Small intestine (tissue), 7 donors: ENCODE measurements at regions not wholly inside any gene's neighbourhood (a gene's known extent, or its start where the extent isn't known, plus 50 kb on each side); places are given as distances from the start of the nearest gene placed in this dataset.
"Not testable (repeated sequence)": the region's sequence is repeated elsewhere in the genome, so short reads cannot be mapped to it uniquely, and the experiment has no call there.

Experiments used
- DNase-seq, 2 donors: peaks; one replicate each; pipeline versions ENCODE4 v3.0.0 to v3.0.0-alpha.2; 2013
- FAIRE-seq: peaks from 2 replicates; lab custom pipeline; 2012; peaks lifted over from hg19 to GRCh38; lab: Jason Lieb, UNC
- H3K27ac ChIP-seq, 3 donors: one replicate each; pipeline ENCODE4 v1.5.1; 2013; ENCODE audit warnings: low read length in 2 of 3, mild to moderate bottlenecking in 2 of 3, control low read depth in 1 of 3, inconsistent platforms in 1 of 3, low read depth in 1 of 3, moderate library complexity in 1 of 3
- H3K27me3 ChIP-seq, 3 donors: one replicate each; pipeline ENCODE4 v1.6.1; 2013; ENCODE audit warnings: low read length in 3 of 3, inconsistent platforms in 1 of 3; ENCODE audit not compliant: control insufficient read depth in 3 of 3, insufficient read depth in 3 of 3
- H3K36me3 ChIP-seq, 3 donors: one replicate each; pipeline ENCODE4 v1.6.1; 2013; ENCODE audit warnings: low read length in 3 of 3, inconsistent platforms in 1 of 3, low read depth in 1 of 3, mild to moderate bottlenecking in 1 of 3, moderate library complexity in 1 of 3; ENCODE audit not compliant: control insufficient read depth in 3 of 3, insufficient read depth in 2 of 3
- H3K4me1 ChIP-seq, 3 donors: one replicate each; pipeline ENCODE4 v1.6.1; 2013; ENCODE audit warnings: low read length in 2 of 3, inconsistent platforms in 1 of 3, low read depth in 1 of 3, mild to moderate bottlenecking in 1 of 3, moderate library complexity in 1 of 3; ENCODE audit not compliant: control insufficient read depth in 3 of 3, insufficient read depth in 2 of 3
- H3K4me3 ChIP-seq, 3 donors: one replicate each; pipeline ENCODE4 v1.5.1; 2013; ENCODE audit warnings: low read length in 3 of 3, control low read depth in 1 of 3, inconsistent platforms in 1 of 3, low read depth in 1 of 3, mild to moderate bottlenecking in 1 of 3, moderate library complexity in 1 of 3
- H3K9me3 ChIP-seq, 2 donors: one replicate each; pipeline ENCODE4 v1.6.1; 2013; ENCODE audit warnings: low read depth in 1 of 2, low read length in 1 of 2; ENCODE audit not compliant: control insufficient read depth in 2 of 2, insufficient read depth in 1 of 2
- WGBS, 3 donors: extraction: QIAGEN DNeasy Blood & Tissue Kit; methylation state at CpG; one replicate each; pipeline ENCODE4 v1.1.7; 2013; 5-methylcytosine and 5-hydroxymethylcytosine counted together
- donor health status: healthy with polysubstance abuse.
- donor health status: control.
- donor health status: control.
- donor health status: Bipolar disorder and iron deficiency.
- donor health status: healthy.

- WGBS, 3 donors, result 85 to 94% (median 89%) methylated on average over 4 of the region's 4 CpGs
- no peaks in the 10 kb centered on the region for H3K4me1 ChIP-seq
- H3K27ac ChIP-seq, result no peak overlapping the region
- H3K27me3 ChIP-seq, result peaks cover 0 to 4% (median 0%) of the 10 kb centered on the region in 3 donors
- no peak overlapping the region for H3K4me3 ChIP-seq
- FAIRE-seq (no peak), DNase-seq (no peak)
- no peaks in the 10 kb centered on the region for H3K9me3 ChIP-seq
- no peaks in the 10 kb centered on the region for H3K36me3 ChIP-seq
Measured at GRCh38 chr5:169531631-169532030, 51.9 kb upstream of the SPDL1 start.

GRCh38 chr5:169527863-169528262 is 55.7 kb upstream of the SPDL1 start:
- H3K27me3 ChIP-seq, result peaks cover 0 to 4% (median 0%) of the 10 kb centered on the region in 3 donors
- FAIRE-seq, result no peak

GRCh38 chr5:169527066-169527465 is 56.5 kb upstream of the SPDL1 start:
- no peaks in the 10 kb centered on the region for H3K9me3 ChIP-seq
- no peaks in the 10 kb centered on the region for H3K4me1 ChIP-seq
- no peak overlapping the region for H3K4me3 ChIP-seq
- WGBS, 3 donors, result 63 to 72% (median 68%) methylated on average over 2 of the region's 2 CpGs
- FAIRE-seq (no peak), DNase-seq (no peak)
- H3K27me3 ChIP-seq, result peaks cover 0 to 4% (median 0%) of the 10 kb centered on the region in 3 donors
- H3K27ac ChIP-seq, result no peak overlapping the region
- no peaks in the 10 kb centered on the region for H3K36me3 ChIP-seq

More at GRCh38 chr5:169527863-169528262, 55.7 kb upstream of the SPDL1 start:
- Histone ChIP-seq H3K27ac (no peak overlapping the region), H3K36me3 (no peaks in the 10 kb centered on the region), H3K4me1 (no peaks in the 10 kb centered on the region), H3K9me3 (no peaks in the 10 kb centered on the region), H3K4me3 (no peak overlapping the region)
- no peak for DNase-seq

GRCh38 chr5:169522851-169523250 is 60.7 kb upstream of the SPDL1 start:
- Histone ChIP-seq H3K4me1 (no peaks in the 10 kb centered on the region), H3K36me3 (no peaks in the 10 kb centered on the region), H3K9me3 (no peaks in the 10 kb centered on the region), H3K27ac (no peak overlapping the region), H3K27me3 (no peaks in the 10 kb centered on the region), H3K4me3 (no peak overlapping the region)
- FAIRE-seq (no peak), DNase-seq (no peak)
- 86 to 93% (median 90%) methylated on average over 3 of the region's 3 CpGs for WGBS, 3 donors

- Histone ChIP-seq H3K36me3 (no peaks in the 10 kb centered on the region), H3K4me3 (no peak overlapping the region), H3K9me3 (no peaks in the 10 kb centered on the region), H3K27me3 (no peaks in the 10 kb centered on the region), H3K27ac (no peak overlapping the region), H3K4me1 (no peaks in the 10 kb centered on the region)
- DNase-seq, result no peak
- FAIRE-seq, result no peak
- WGBS, 3 donors, result 53 to 60% (median 57%) methylated on average over 7 of the region's 7 CpGs
Measured at GRCh38 chr5:169521366-169521983, 62.1 kb upstream of the SPDL1 start.

GRCh38 chr5:169519358-169519757 is 64.2 kb upstream of the SPDL1 start:
- no peaks in the 10 kb centered on the region for H3K36me3 ChIP-seq
- DNase-seq (no peak), FAIRE-seq (no peak)
- no peak overlapping the region for H3K27ac ChIP-seq
- no peaks in the 10 kb centered on the region for H3K4me1 ChIP-seq
- H3K27me3 ChIP-seq, result no peaks in the 10 kb centered on the region
- no peaks in the 10 kb centered on the region for H3K9me3 ChIP-seq
- no peak overlapping the region for H3K4me3 ChIP-seq

- FAIRE-seq, H3K4me3 ChIP-seq, H3K4me1 ChIP-seq, DNase-seq, H3K9me3 ChIP-seq, H3K36me3 ChIP-seq, H3K27ac ChIP-seq, H3K27me3 ChIP-seq: not testable (repeated sequence)
Measured at GRCh38 chr5:169518779-169519178, 64.8 kb upstream of the SPDL1 start.

- Histone ChIP-seq H3K4me1 (no peaks in the 10 kb centered on the region), H3K36me3 (no peaks in the 10 kb centered on the region), H3K27ac (no peak overlapping the region), H3K4me3 (no peak overlapping the region), H3K27me3 (no peaks in the 10 kb centered on the region), H3K9me3 (no peaks in the 10 kb centered on the region)
- FAIRE-seq (no peak), DNase-seq (no peak)
- 76 to 86% (median 77%) methylated on average over 4 of the region's 4 CpGs for WGBS, 3 donors
Measured at GRCh38 chr5:169512385-169512784, 71.2 kb upstream of the SPDL1 start.

- Histone ChIP-seq H3K27ac (no peak overlapping the region), H3K27me3 (no peaks in the 10 kb centered on the region), H3K4me3 (no peak overlapping the region), H3K9me3 (no peaks in the 10 kb centered on the region), H3K36me3 (no peaks in the 10 kb centered on the region), H3K4me1 (no peaks in the 10 kb centered on the region)
- no peak for DNase-seq
- FAIRE-seq, result no peak
- WGBS, 3 donors, result 74 to 75% (median 75%) methylated on average over 3 of the region's 3 CpGs
Measured at GRCh38 chr5:169511708-169512107, 71.9 kb upstream of the SPDL1 start.
